H9 (cell line): ENCODE measurements at regions not wholly inside any gene's neighbourhood (a gene's known extent, or its start where the extent isn't known, plus 50 kb on each side); places are given as distances from the start of the nearest gene placed in this dataset.

Experiments
- DNase-seq: peaks from one replicate; pipeline ENCODE4 v3.0.0-alpha.2; 2017
- H2AFZ ChIP-seq: one replicate; pipeline ENCODE4 v1.6.1; 2013; ENCODE audit warnings: mild to moderate bottlenecking, low read length, control low read depth, moderate library complexity
- H2AK5ac ChIP-seq: 2 replicates; pipeline ENCODE4 v1.6.1; 2013; ENCODE audit warnings: low read length, control low read depth, mixed read lengths; ENCODE audit not compliant: insufficient read length
- H2BK120ac ChIP-seq: one replicate; pipeline ENCODE4 v1.6.1; 2013; ENCODE audit warnings: low read depth, mild to moderate bottlenecking, low read length, control low read depth, inconsistent platforms; ENCODE audit not compliant: poor library complexity, severe bottlenecking
- H2BK12ac ChIP-seq: 2 replicates; pipeline ENCODE4 v1.6.1; 2013; ENCODE audit warnings: low read length, control low read depth, mixed read lengths, low read depth; ENCODE audit not compliant: insufficient read length
- H2BK15ac ChIP-seq: 2 replicates; pipeline ENCODE4 v1.6.1; 2013; ENCODE audit warnings: low read depth, low read length, control low read depth
- H2BK20ac ChIP-seq: one replicate; pipeline ENCODE4 v1.6.1; 2013; ENCODE audit warnings: low read depth, mild to moderate bottlenecking, low read length, control low read depth, inconsistent platforms; ENCODE audit not compliant: poor library complexity, severe bottlenecking
- H2BK5ac ChIP-seq: 2 replicates; pipeline ENCODE4 v1.6.1; 2013; ENCODE audit warnings: low read length, control low read depth, mixed read lengths; ENCODE audit not compliant: insufficient read length
- H3K14ac ChIP-seq: 2 replicates; pipeline ENCODE4 v1.6.1; 2013; ENCODE audit warnings: low read length, control low read depth; ENCODE audit not compliant: insufficient read depth
- H3K18ac ChIP-seq: 2 replicates; pipeline ENCODE4 v1.6.1; 2013; ENCODE audit warnings: low read depth, mild to moderate bottlenecking, mixed read lengths, low read length, control low read depth; ENCODE audit not compliant: insufficient read length
- H3K23ac ChIP-seq: 2 replicates; pipeline ENCODE4 v1.6.1; 2013; ENCODE audit warnings: low read length, control low read depth, mixed read lengths, low read depth; ENCODE audit not compliant: insufficient read length
- H3K23me2 ChIP-seq: 2 replicates; pipeline ENCODE4 v1.6.1; 2013; ENCODE audit warnings: low read depth, mild to moderate bottlenecking, mixed read lengths, low read length, control low read depth; ENCODE audit not compliant: insufficient read length, poor library complexity, severe bottlenecking
- H3K27ac ChIP-seq: 2 replicates; pipeline ENCODE4 v1.5.1; 2013; ENCODE audit warnings: low read length, control low read depth, mixed read lengths, low read depth; ENCODE audit not compliant: insufficient read length
- H3K27me3 ChIP-seq: 2 replicates; pipeline ENCODE4 v1.6.1; 2013; ENCODE audit warnings: low read length, control low read depth, inconsistent platforms; ENCODE audit not compliant: insufficient read depth
- H3K4ac ChIP-seq: 2 replicates; pipeline ENCODE4 v1.6.1; 2013; ENCODE audit warnings: low read depth, mild to moderate bottlenecking, control low read depth, inconsistent platforms, low read length, moderate library complexity
- H3K4me1 ChIP-seq: 2 replicates; pipeline ENCODE4 v1.6.1; 2013; ENCODE audit warnings: low read length, control low read depth, inconsistent platforms; ENCODE audit not compliant: insufficient read depth
- H3K4me2 ChIP-seq: 2 replicates; pipeline ENCODE4 v1.6.1; 2013; ENCODE audit warnings: low read length, control low read depth, mixed read lengths; ENCODE audit not compliant: insufficient read length, insufficient read depth
- H3K56ac ChIP-seq: 2 replicates; pipeline ENCODE4 v1.6.1; 2013; ENCODE audit warnings: low read depth, mild to moderate bottlenecking, mixed read lengths, low read length, control low read depth; ENCODE audit not compliant: insufficient read length
- H3K79me1 ChIP-seq: 2 replicates; pipeline ENCODE4 v1.6.1; 2013; ENCODE audit warnings: low read depth, mild to moderate bottlenecking, moderate library complexity, low read length, control low read depth, inconsistent platforms; ENCODE audit not compliant: insufficient read depth, poor library complexity, severe bottlenecking
- H3K79me2 ChIP-seq: 2 replicates; pipeline ENCODE4 v1.6.1; 2013; ENCODE audit warnings: low read length, control low read depth, inconsistent platforms; ENCODE audit not compliant: insufficient read depth
- H3K9ac ChIP-seq: 2 replicates; pipeline ENCODE4 v1.6.1; 2013; ENCODE audit warnings: low read length, control low read depth, mixed read lengths; ENCODE audit not compliant: insufficient read length; ENCODE audit errors: extremely low read depth
- H3K9me3 ChIP-seq: one replicate; pipeline ENCODE4 v1.6.1; 2013; ENCODE audit warnings: low read depth, low read length, inconsistent platforms; ENCODE audit not compliant: control insufficient read depth
- H3T11ph ChIP-seq: one replicate; pipeline ENCODE4 v1.6.1; 2013; ENCODE audit warnings: mild to moderate bottlenecking, low read length, control low read depth, inconsistent platforms
- H4K20me1 ChIP-seq: one replicate; pipeline ENCODE4 v1.6.1; 2013; ENCODE audit not compliant: control insufficient read depth, insufficient read length, insufficient read depth
- H4K5ac ChIP-seq: 2 replicates; pipeline ENCODE4 v1.6.1; 2013; ENCODE audit warnings: low read depth, mild to moderate bottlenecking, mixed read lengths, low read length, control low read depth; ENCODE audit not compliant: insufficient read length
- H4K8ac ChIP-seq: replicated peaks from 2 replicates; pipeline ENCODE4 v1.6.1; 2013; ENCODE audit warnings: low read length, control low read depth, mixed read lengths, low read depth; ENCODE audit not compliant: insufficient read length
- H4K91ac ChIP-seq: 2 replicates; pipeline ENCODE4 v1.6.1; 2013; ENCODE audit warnings: low read depth, mild to moderate bottlenecking, moderate library complexity, mixed read lengths, low read length, control low read depth; ENCODE audit not compliant: insufficient read length
- H3K27ac Mint-ChIP-seq, 3 experiments: 2 replicates in 2 of 3; 3 replicates in 1 of 3; pipeline ENCODE4 v1.8.0; 2020 to 2021; ENCODE audit warnings: mixed read lengths in 3 of 3, mild to moderate bottlenecking in 1 of 3, moderate library complexity in 1 of 3
- H3K27me3 Mint-ChIP-seq: 2 replicates; pipeline ENCODE4 v1.8.0; 2021; ENCODE audit warnings: low read depth, mild to moderate bottlenecking, moderate library complexity, mixed read lengths
- H3K36me3 Mint-ChIP-seq, 3 experiments: 2 replicates in 2 of 3; 3 replicates in 1 of 3; pipeline ENCODE4 v1.8.0; 2020 to 2021; ENCODE audit warnings: low read depth in 3 of 3, mixed read lengths in 3 of 3; ENCODE audit not compliant: insufficient read depth in 1 of 3
- H3K4me1 Mint-ChIP-seq, 2 experiments: 2 replicates each; pipeline ENCODE4 v1.8.0; 2020; ENCODE audit warnings: mixed read lengths in 2 of 2
- H3K4me3 Mint-ChIP-seq, 2 experiments: 2 replicates in 1 of 2; 3 replicates in 1 of 2; pipeline ENCODE4 v1.8.0; 2020 to 2021; ENCODE audit warnings: mild to moderate bottlenecking in 2 of 2, mixed read lengths in 2 of 2, moderate library complexity in 1 of 2
- H3K9me3 Mint-ChIP-seq, 2 experiments: 2 replicates in 1 of 2; 3 replicates in 1 of 2; pipeline ENCODE4 v1.8.0; 2020; ENCODE audit warnings: mild to moderate bottlenecking in 2 of 2, mixed read lengths in 2 of 2, moderate library complexity in 1 of 2
- CTCF ChIP-seq: fragments of 200-600 bp; sonication (generic); conservative IDR thresholded peaks from 3 replicates; pipeline ENCODE4 v1.8.0; 2021; ENCODE audit warnings: antibody characterized with exemption, mild to moderate bottlenecking
- WGBS: extraction: QIAGEN DNeasy Blood & Tissue Kit; methylation state at CpG from one replicate; pipeline ENCODE4 v1.1.7; 2013; ENCODE audit warnings: missing lambda C conversion rate, low lambda C conversion rate, mixed read lengths; ENCODE audit not compliant: insufficient read length; ENCODE audit errors: extremely low coverage; 5-methylcytosine and 5-hydroxymethylcytosine counted together

GRCh38 chr1:187971851-187972250 lies 1143.1 kb downstream of the PLA2G4A start:
- Histone ChIP-seq H2BK20ac (no peak overlapping the region), H3K14ac (no peak overlapping the region), H3K4me1 (no peaks in the 10 kb centered on the region), H4K91ac (no peak overlapping the region), H2AK5ac (no peak overlapping the region), H3K56ac (no peak overlapping the region), H3K27me3 (no peaks in the 10 kb centered on the region), H4K5ac (no peak overlapping the region), H3K79me1 (no peaks in the 10 kb centered on the region), H3K9ac (no peak overlapping the region), H4K20me1 (no peaks in the 10 kb centered on the region), H2AFZ (no peak overlapping the region), H2BK12ac (no peak overlapping the region), H3K27ac (no peak overlapping the region), H3K23me2 (no peaks in the 10 kb centered on the region), H3K4ac (no peak overlapping the region), H2BK120ac (no peak overlapping the region), H3K4me2 (no peak overlapping the region), H3K23ac (no peak overlapping the region), H2BK5ac (no peak overlapping the region), H2BK15ac (no peak overlapping the region), H4K8ac (no peak overlapping the region), H3K79me2 (no peaks in the 10 kb centered on the region), H3K9me3 (no peaks in the 10 kb centered on the region), H3K18ac (no peak overlapping the region), H3T11ph (no peak overlapping the region)
- TF ChIP-seq CTCF: no peak
- H3K4me1 Mint-ChIP-seq: no peaks in the 10 kb centered on the region
- no peak overlapping the region for H3K4me3 Mint-ChIP-seq
- H3K27me3 Mint-ChIP-seq: no peaks in the 10 kb centered on the region
- no peak for DNase-seq
- no peak overlapping the region for H3K27ac Mint-ChIP-seq
- no CpG with 5 or more reads among the region's 2 CpGs for WGBS
- no peaks in the 10 kb centered on the region for H3K9me3 Mint-ChIP-seq
- H3K36me3 Mint-ChIP-seq: no peaks in the 10 kb centered on the region
